HG03039 (cell line): ENCODE measurements at regions not wholly inside any gene's neighbourhood (a gene's known extent, or its start where the extent isn't known, plus 50 kb on each side); places are given as distances from the start of the nearest gene placed in this dataset.

Experiments used
- ATAC-seq: cut with Tn5 transposase; IDR thresholded peaks from one replicate; pipeline ENCODE4 v1.9.1; 2021; ENCODE audit warnings: mild to moderate bottlenecking, moderate library complexity; ENCODE audit not compliant: unreplicated experiment

DNA sequence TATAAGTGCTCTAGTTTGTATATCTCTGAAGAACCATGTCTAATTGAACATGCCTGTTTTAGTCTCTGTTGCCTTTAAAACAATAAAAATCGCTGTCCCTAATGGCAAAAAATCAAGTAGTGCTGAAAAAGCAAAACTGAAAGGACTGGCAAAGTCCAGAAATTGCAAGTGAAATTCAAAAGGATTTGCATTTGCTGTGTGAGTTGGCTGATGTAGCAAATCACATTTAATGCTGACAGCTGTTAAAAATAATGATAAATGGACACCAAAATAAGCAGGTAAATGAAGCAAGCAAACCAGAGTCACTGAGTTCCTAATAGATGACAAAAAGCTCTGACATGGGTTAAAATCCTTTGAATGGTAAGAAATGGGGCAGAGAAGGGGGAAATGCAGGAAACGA is 874.1 kb downstream of the GRM8 start:
- ATAC-seq = no peak

GRCh38 chr7:126370038-126370668 is 882.6 kb downstream of the GRM8 start:
- ATAC-seq = no peak

GRCh38 chr7:126362746-126363145 is 890.0 kb downstream of the GRM8 start:
- no peak for ATAC-seq

DNA sequence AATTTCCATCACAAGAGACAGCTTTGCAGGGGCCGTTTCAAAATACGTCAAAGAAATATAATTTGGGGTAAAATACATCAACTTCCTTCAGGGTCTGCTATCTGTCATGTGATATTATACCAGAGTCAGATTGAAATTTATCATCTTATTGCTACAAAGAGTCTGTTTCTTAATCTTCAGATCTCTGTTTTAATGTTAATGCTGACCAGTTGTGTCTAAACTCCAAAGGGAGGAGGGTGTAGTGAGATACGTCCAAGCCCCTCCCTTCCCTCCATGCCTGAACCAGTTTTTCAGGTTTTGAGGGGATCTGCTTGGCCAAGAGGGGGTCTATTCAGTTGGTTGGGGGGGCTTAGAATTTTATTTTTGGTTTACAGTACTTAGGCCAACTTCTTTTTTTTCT is 891.6 kb downstream of the GRM8 start:
- ATAC-seq = no peak

GRCh38 chr7:126339813-126340212 is 912.9 kb downstream of the GRM8 start:
- no peak for ATAC-seq

DNA sequence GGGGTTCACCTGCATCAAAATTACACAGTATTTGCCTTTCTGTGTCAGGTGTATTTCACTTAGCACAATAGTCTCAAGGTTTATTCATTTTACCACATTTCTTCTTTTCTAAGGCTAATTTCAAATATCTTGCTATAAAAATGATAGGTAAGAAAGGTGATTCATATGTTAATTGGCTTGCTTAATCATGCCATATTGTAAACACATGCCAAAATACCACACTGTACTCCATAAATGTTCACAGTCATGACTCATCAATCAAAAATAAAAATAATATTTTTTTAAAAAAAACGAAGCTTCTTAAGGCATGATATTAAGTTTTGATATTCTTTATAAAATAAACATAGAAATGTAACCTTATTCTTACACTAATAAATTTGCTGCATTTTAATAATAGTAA is 947.1 kb downstream of the GRM8 start:
- no peak for ATAC-seq

DNA sequence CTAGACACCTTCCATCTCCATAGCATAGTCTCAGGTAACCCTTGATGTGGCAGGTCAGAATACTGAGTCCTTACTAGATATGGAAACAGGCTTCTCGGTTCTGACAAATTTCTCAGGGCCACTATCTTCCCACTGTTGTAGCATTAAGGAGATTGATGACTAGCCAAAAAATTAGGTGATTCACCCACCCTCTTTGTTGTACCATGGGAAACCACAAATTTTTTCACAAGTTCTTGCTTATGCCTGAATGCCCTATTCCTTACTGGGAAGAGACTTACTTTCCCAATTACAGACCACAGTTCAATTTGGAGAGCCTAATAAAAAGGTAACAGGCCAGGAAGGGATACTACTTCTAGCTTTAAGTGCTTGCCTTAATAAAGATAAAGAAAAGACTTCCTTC is 948.8 kb downstream of the GRM8 start:
- no peak for ATAC-seq

DNA sequence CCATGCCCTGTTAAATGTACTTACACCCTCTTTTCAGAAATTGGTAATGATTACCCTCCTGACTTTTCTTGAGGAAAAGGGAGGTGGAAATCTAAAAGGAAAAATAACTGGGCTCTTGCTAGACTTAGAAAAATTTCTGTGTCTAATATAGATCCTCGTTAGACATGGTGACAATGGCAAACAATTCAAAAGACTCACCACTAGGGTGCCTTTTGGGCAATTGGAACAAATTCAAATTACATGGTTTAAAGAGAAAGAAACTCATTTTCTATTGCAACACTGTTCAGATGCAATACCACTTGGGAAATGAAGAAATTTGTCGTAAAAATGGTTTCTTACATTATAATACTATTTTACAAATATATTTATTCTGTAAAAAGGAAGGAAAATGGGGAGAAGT is 950.1 kb downstream of the GRM8 start:
- ATAC-seq = no peak

- ATAC-seq = no peak
These were observed 966.4 kb downstream of the GRM8 start for GRCh38 chr7:126286317-126286716.

- ATAC-seq = no peak
These were observed 1016.5 kb downstream of the GRM8 start for GRCh38 chr7:126236261-126236660.

- ATAC-seq = no peak
These were observed 1024.2 kb downstream of the GRM8 start for GRCh38 chr7:126228356-126229061.

DNA sequence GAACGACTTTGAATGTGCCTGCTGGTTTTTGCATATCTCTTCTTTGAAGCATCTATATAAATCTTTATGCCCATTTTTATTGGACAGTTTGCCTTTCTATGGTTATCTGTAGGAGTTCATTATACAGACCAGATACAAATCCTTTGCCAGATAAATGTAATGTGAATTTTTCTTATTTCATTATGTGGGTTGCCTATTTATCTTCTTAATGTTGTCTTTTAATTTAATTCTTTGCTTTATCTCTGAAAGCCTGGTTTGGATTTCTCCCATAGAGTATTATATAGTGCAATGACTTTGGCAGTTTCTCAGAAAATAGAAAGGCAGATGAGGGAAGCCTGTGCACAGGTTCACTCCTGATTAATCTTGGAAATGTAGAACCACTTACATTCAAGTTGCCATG is 1025.1 kb downstream of the GRM8 start:
- ATAC-seq = no peak

GRCh38 chr7:126227055-126227454 is 1025.7 kb downstream of the GRM8 start:
- no peak for ATAC-seq

DNA sequence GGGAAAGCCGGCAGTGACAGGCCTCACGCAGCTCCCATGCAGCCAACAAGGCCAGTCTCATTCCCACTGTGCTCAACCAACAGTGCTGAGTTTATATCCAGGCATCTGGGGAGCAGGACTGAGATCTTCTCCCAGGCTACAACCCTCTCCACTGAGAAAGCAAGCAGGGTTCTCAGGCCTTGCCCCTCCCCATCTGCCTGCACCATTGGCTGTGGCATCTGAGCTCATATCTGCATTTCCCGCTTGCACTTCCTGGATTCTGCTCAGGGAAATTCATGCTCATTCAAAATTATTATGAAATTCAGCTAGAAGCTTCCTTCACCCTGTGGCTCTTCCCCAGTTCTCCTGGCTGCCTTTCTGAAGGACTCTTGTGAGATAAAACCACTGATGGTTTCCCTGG is 1029.0 kb downstream of the GRM8 start:
- no peak for ATAC-seq

DNA sequence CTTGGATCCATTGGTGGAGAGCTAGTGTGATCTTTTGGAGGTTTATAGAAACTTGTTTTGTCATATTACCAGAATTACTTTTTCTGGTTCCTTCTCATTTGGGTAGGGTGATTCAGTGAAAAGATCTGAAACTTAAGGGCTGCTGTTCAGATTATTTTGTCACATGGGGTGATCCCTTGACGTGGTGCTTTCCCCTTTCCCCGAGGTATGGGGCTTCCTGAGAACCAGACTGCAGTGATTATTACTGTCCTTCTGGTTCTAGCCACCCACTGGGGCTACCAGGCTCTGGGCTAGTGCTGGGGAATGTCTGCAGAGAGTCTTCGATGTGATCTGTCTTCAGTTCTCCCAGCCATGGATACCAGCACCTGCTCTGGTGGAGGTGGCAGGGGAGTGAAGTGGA is 1030.0 kb downstream of the GRM8 start:
- no peak for ATAC-seq

DNA sequence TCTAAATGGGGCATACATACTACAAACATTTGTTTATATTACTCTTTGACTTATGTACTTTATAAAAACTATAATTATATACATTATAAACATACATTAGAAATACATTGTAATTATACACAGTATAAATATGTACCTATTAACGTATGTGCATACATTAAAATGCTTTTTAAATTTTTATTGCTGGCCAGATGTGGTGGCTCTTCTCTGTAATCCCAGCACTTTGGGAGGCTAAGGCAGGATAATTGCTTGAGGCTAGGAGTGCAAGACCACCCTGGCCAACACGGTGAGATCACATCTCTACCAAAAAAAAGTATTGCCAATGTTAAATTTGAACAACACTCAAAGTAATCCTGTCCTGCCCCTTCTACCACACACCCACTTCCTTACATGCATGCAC is 1037.0 kb downstream of the GRM8 start:
- no peak for ATAC-seq

DNA sequence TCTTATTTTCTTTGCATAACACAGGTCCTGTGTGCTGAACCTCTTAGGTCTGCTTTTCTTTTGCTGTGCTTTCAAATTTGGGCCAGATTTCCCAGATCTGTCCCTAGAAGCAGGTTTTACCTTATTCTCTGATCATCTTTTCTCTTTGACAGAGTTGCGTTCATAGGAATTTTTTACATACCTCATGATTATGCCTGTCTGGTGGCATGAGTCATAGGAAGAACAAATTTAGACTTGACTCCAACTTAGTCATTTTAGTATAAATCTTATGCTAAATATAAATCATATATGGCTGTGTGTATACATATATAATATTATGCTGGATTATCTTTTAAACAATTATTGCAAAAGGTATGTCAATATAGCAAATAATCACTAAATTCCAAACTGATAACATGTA is 1038.9 kb downstream of the GRM8 start:
- no peak for ATAC-seq

DNA sequence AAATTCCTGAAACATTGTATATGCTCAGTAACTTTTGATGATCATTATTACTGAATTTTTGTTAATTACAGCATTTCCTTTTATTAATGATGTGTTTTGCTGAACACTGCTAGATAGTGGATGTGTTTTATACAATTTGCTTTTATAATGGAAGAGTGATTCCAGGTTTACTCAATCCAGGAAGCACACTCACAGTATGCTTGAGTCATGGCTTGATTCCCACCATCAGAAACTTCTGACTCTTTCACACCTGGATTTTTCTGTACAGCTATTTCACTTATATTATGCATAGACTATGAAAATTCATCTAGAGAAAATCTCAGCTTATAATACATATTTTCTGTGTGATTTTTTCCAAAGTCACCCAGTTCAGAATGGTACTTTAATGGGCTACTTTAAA is 1040.9 kb downstream of the GRM8 start:
- ATAC-seq = no peak

DNA sequence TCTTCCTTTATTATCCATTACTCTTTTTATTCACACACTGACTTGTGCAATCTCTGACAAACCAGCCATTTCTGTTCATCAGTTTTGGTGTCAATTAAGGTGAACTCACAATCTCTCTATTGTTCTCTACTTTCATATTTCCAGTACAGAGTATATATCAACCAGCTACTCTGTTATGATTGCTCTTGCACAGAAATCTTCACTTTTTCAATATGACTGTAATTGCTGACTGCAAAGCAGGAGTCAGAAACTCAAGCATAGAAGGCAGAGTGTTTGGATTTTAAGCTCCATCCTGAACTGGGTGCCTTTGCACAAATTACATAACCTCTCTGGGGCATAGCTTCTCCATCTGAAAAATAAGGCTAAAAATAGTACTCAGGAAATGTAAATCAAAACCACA is 1042.0 kb downstream of the GRM8 start:
- no peak for ATAC-seq

GRCh38 chr7:126203185-126203584 is 1049.6 kb downstream of the GRM8 start:
- ATAC-seq = no peak

DNA sequence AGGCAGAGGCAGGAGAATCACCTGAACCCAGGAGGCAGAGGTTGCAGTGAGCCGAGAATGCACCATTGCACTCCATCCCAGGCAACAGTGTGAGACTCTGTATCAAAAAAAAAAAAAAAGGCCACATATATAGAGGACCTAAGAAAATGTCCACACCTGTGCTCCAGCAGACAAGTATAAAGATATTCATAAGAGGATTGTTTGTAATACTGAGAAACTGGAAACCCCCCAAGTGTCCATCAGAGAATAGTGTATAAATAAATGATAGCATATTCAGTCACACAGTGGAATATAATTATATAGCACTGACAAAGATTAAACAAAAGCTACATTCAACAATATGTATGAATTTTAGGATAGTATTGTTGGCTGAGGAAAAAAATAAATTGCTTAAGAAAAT is 1050.6 kb downstream of the GRM8 start:
- ATAC-seq = no peak

DNA sequence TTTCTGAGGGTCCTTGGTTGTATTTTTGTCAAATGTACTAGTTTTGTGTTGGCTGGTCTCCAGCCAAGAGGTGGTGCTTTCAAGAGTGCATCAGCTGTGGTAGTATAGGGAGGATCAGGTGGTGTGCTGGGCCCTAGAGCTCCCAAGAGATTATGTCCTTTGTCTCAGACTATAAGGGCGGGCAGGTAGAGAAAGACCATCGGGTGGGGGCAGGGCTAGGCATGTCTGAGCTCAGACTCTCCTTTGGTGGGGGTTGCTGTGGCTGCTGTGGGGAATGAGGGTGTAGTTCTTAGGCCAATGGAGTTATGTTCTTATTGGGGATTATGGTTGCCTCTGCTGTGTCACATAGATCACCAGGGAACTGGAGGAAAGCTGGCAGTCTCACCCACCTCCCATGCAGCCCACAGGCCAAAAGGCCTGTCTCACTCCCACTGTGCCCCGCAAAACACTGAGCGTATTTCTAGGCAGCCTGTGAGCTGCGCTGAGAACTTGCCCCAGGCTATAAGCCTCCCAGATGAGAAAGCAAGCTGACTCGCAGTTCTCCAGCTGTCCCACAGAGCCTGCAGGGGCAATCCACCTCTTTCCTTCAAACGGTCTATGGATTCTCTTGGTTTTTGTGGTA is 1066.7 kb downstream of the GRM8 start:
- ATAC-seq = no peak
